Mucosa of descending colon (tissue), 3 donors: ENCODE measurements at regions not wholly inside any gene's neighbourhood (a gene's known extent, or its start where the extent isn't known, plus 50 kb on each side); places are given as distances from the start of the nearest gene placed in this dataset.
"Not testable (repeated sequence)": the region's sequence is repeated elsewhere in the genome, so short reads cannot be mapped to it uniquely, and the experiment has no call there.

ENCODE experiments used
- ATAC-seq: fragments of 200-7000 bp; cut with Tn5 transposase; one replicate; pipeline ENCODE4 v1.9.1; 2020; ENCODE audit warnings: mild to moderate bottlenecking, moderate library complexity
- DNase-seq, 3 donors: peaks; one replicate each; pipeline ENCODE4 v3.0.0-alpha.2; 2020
- H3K36me3 ChIP-seq: fragments of 200-600 bp; one replicate; pipeline ENCODE4 v1.8.0; 2021; ENCODE audit warnings: low read depth, mild to moderate bottlenecking
- H3K4me1 ChIP-seq: fragments of 200-600 bp; one replicate; pipeline ENCODE4 v1.8.0; 2021; ENCODE audit warnings: low read depth, mild to moderate bottlenecking
- H3K4me3 ChIP-seq: fragments of 200-600 bp; one replicate; pipeline ENCODE4 v1.8.0; 2021; ENCODE audit warnings: mild to moderate bottlenecking
- H3K9me3 ChIP-seq: fragments of 200-600 bp; one replicate; pipeline ENCODE4 v1.8.0; 2021; ENCODE audit warnings: mild to moderate bottlenecking
- intact Hi-C, 2 donors: fragments of 100-400 bp; cut with DNase I in 1 of 2; cut with micrococcal nuclease in 1 of 2; formaldehyde crosslinking; loops; one replicate each; pipeline versions ENCODE4 v1.11.0 to v1.11.1; 2022; cut with DNase I, micrococcal nuclease
- TF ChIP-seq, protein P1 (sequence below): fragments of 200-600 bp; IDR thresholded peaks from one replicate; pipeline ENCODE4 v1.8.0; 2022; ENCODE audit warnings: antibody characterized with exemption, mild to moderate bottlenecking
- donor health status: DM: no; HTN: no; CAD: no; lungs with moderate emphysema.
- donor health status: DM: no; HTN: no; CAD: no.
- donor health status: DM: no; HTN: yes; CAD: no.

DNA sequence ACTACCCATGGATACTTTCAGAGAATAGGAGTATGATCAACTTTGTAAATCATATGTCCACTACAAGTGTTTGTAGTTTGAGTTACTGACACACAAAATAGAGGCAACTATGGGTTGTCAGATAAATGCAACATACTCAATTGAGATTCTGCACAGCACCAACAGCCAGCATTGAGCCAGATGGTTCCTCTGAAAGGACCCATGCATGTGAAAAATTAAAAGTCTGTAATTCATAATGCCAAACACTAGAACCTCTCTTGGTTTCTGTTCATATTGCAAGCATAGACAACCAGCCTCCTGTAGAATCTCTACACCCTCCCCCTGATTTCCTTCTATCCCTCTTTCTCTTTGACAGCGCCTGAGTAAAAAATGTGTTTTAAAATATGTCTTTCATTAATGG lies 831.0 kb downstream of the C12orf50 start:
- intact Hi-C loops = no loop called here
- TF ChIP-seq, protein P1, sequence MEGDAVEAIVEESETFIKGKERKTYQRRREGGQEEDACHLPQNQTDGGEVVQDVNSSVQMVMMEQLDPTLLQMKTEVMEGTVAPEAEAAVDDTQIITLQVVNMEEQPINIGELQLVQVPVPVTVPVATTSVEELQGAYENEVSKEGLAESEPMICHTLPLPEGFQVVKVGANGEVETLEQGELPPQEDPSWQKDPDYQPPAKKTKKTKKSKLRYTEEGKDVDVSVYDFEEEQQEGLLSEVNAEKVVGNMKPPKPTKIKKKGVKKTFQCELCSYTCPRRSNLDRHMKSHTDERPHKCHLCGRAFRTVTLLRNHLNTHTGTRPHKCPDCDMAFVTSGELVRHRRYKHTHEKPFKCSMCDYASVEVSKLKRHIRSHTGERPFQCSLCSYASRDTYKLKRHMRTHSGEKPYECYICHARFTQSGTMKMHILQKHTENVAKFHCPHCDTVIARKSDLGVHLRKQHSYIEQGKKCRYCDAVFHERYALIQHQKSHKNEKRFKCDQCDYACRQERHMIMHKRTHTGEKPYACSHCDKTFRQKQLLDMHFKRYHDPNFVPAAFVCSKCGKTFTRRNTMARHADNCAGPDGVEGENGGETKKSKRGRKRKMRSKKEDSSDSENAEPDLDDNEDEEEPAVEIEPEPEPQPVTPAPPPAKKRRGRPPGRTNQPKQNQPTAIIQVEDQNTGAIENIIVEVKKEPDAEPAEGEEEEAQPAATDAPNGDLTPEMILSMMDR = no peak
- ATAC-seq (no peak), DNase-seq (no peak)
- no peak overlapping the region for H3K4me3 ChIP-seq
- H3K4me1 ChIP-seq = no peaks in the 10 kb centered on the region
- no peaks in the 10 kb centered on the region for H3K9me3 ChIP-seq
- H3K36me3 ChIP-seq = no peaks in the 10 kb centered on the region

DNA sequence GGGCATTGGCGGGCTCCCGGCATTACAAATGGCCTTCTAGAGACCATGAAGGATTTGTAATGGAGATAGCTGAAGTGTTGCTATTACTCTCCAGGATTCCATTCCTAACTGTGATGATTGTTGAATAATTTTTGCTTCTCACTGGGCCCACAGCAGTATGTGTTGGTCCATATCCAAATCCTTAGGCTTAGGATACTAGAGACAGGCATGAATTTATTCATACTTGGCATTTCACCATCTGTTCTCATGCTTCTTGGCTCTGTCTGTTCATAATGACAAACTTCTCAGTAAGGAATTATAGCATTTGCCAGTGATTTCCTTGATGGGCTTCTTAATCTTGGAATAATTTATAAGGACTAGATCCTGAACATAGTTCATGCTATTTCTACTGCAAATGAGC lies 832.9 kb downstream of the C12orf50 start:
- Histone ChIP-seq H3K4me3 (no peak overlapping the region), H3K36me3 (no peaks in the 10 kb centered on the region), H3K9me3 (no peaks in the 10 kb centered on the region), H3K4me1 (no peaks in the 10 kb centered on the region)
- DNase-seq (no peak), ATAC-seq (no peak)
- TF ChIP-seq, protein P1 = no peak
- intact Hi-C loops = no loop called here

DNA sequence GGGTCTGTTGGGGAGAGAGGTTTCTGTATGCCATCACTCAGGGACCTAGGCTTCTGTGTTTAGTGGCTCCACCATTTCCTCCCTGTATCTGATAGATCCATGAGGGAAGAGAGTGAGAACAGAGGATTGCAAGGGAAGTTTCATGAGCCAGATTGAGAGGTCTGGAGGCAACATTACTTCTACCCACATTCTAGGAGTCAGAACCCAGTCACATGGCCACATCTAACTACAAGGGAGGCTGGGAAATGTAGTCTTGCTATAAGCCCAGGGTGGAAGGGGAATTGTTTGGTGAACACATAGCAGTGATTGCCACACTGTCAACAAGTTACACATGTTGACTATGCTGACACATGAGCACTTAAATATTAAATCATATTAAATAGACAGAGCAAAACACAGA lies 834.8 kb downstream of the C12orf50 start:
- DNase-seq, intact Hi-C loops, H3K36me3 ChIP-seq, ATAC-seq, H3K9me3 ChIP-seq, H3K4me3 ChIP-seq, H3K4me1 ChIP-seq: not testable (repeated sequence)

DNA sequence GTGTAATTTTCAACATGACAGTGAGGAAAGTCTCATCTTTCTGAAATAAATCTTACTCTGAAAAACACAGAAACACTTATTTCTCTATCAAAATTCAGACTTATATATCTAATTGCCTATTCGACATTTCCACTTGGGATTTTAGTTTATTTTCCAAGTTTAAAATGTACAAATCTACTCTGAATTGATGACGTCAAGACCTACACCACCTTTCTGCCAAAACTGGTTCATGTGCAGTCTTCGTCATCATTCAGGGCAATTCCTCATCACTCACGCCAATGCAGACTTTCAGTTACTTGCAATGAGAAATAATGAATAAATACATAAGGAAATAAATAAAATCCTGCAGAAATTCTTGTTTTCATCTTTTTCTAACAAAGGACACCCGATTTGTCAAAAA lies 843.8 kb downstream of the C12orf50 start:
- DNase-seq (no peak), ATAC-seq (no peak)
- intact Hi-C loops = no loop called here
- H3K4me1 ChIP-seq = no peaks in the 10 kb centered on the region
- H3K36me3 ChIP-seq = no peaks in the 10 kb centered on the region
- H3K4me3 ChIP-seq = no peak overlapping the region
- TF ChIP-seq, protein P1 = no peak
- H3K9me3 ChIP-seq = no peaks in the 10 kb centered on the region

DNA sequence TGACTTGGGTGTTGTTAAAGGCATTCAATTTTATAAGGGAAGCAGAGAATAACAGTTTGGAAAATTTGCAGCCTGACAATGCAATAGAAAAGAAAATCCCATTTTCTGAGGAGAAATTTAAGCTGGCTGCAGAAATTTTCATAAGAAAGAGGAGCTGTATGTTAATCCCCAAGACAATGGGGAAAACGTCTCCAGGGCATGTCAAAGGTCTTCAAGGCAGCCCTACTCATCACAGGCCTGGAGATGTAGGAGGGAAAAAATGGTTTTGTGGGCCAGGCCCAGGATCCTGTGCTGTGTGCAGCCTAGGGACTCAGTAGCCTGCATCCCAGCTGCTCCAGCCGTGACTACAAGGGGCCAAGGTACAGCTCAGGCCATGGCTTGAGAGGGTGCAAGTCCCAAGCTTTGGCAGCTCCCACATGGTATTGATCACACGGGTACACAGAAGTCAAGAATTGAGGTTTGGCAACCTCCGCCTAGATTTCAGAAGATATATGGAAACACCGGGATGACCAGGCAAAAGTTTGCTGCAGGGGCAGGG lies 846.4 kb downstream of the C12orf50 start:
- Histone ChIP-seq H3K36me3 (no peaks in the 10 kb centered on the region), H3K4me3 (no peak overlapping the region), H3K9me3 (no peaks in the 10 kb centered on the region), H3K4me1 (no peaks in the 10 kb centered on the region)
- TF ChIP-seq, protein P1 = no peak
- intact Hi-C loops = no loop called here
- DNase-seq (no peak), ATAC-seq (no peak)

DNA sequence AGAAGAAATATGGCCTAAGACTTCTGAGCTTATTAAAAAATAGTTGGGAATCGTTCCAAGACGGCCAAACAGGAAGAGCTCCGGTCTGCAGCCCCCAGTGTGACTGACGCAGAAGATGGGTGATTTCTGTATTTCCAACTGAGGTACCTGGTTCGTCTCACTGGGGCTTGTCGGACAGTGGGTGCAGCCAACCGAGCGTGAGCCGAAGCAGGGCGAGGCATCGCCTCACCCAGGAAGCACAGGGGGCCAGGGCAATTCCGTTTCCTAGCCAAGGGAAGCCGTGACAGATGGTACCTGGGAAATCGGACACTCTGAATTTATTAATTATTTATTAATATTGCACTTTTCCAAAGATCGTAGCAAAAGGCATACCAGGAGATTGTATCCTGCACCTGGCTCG lies 857.8 kb downstream of the C12orf50 start:
- no peaks in the 10 kb centered on the region for H3K36me3 ChIP-seq
- H3K4me1 ChIP-seq = no peaks in the 10 kb centered on the region
- ATAC-seq = no peak
- no peak overlapping the region for H3K4me3 ChIP-seq
- intact Hi-C loops = no loop called here
- peaks cover 15% of the 10 kb centered on the region for H3K9me3 ChIP-seq
- no peak for DNase-seq
- TF ChIP-seq, protein P1 = no peak
